ENCODE measurements at regions not wholly inside any gene's neighbourhood (a gene's known extent, or its start where the extent isn't known, plus 50 kb on each side); places are given as distances from the start of the nearest gene placed in this dataset.

- no peak for FAIRE-seq
- TF ChIP-seq CTCF (IDR thresholded peaks at IDR 0.05; ENCODE audit: insufficient read depth, missing control alignments), result no peak
- no peak for DNase-seq (ENCODE audit: insufficient read length, low spot score)
Measured at GRCh38 chr12:126908765-126909142, 1358.2 kb upstream of the TMEM132C start.

GRCh38 chr12:126910570-126910969 is 1356.4 kb upstream of the TMEM132C start:
- TF ChIP-seq CTCF (IDR thresholded peaks at IDR 0.05; ENCODE audit: insufficient read depth, missing control alignments), result no peak
- FAIRE-seq, result no peak
- no peak for DNase-seq (ENCODE audit: insufficient read length, low spot score)

- no peak for TF ChIP-seq CTCF (IDR thresholded peaks at IDR 0.05; ENCODE audit: insufficient read depth, missing control alignments)
- FAIRE-seq (no peak), DNase-seq (ENCODE audit: insufficient read length, low spot score) (no peak)
Measured at GRCh38 chr12:126912111-126912510, 1354.9 kb upstream of the TMEM132C start.

- no peak for DNase-seq (ENCODE audit: insufficient read length, low spot score)
- FAIRE-seq, result no peak
- TF ChIP-seq CTCF (IDR thresholded peaks at IDR 0.05; ENCODE audit: insufficient read depth, missing control alignments), result no peak
Measured at GRCh38 chr12:126914170-126914793, 1352.7 kb upstream of the TMEM132C start.

GRCh38 chr12:126915309-126915708 is 1351.7 kb upstream of the TMEM132C start:
- FAIRE-seq (no peak), DNase-seq (ENCODE audit: insufficient read length, low spot score) (no peak)
- no peak for TF ChIP-seq CTCF (IDR thresholded peaks at IDR 0.05; ENCODE audit: insufficient read depth, missing control alignments)

GRCh38 chr12:126926023-126926594 is 1340.9 kb upstream of the TMEM132C start:
- no peak for DNase-seq (ENCODE audit: insufficient read length, low spot score)
- no peak for TF ChIP-seq CTCF (IDR thresholded peaks at IDR 0.05; ENCODE audit: insufficient read depth, missing control alignments)
- no peak for FAIRE-seq

GRCh38 chr12:126930234-126930633 is 1336.7 kb upstream of the TMEM132C start:
- DNase-seq (ENCODE audit: insufficient read length, low spot score) (no peak), FAIRE-seq (no peak)
- TF ChIP-seq CTCF (IDR thresholded peaks at IDR 0.05; ENCODE audit: insufficient read depth, missing control alignments), result no peak
